ENCODE measurements at regions not wholly inside any gene's neighbourhood (a gene's known extent, or its start where the extent isn't known, plus 50 kb on each side); places are given as distances from the start of the nearest gene placed in this dataset.

GRCh38 chr3:14304101-14305045 lies 98.0 kb upstream of the SLC6A6 start:
- WGBS: 83% methylated on average over 9 of the region's 9 CpGs
- Histone ChIP-seq H3K9ac (ENCODE audit: low read depth, low read length) (no peak overlapping the region), H3K27me3 (ENCODE audit: insufficient read depth, low read length) (no peaks in the 10 kb centered on the region)

GRCh38 chr3:14305324-14305723 lies 97.1 kb upstream of the SLC6A6 start:
- Histone ChIP-seq H3K27me3 (ENCODE audit: insufficient read depth, low read length) (no peaks in the 10 kb centered on the region; the same call in 1 of the 2 replicates), H3K36me3 (ENCODE audit: insufficient read depth, low read length) (no peaks in the 10 kb centered on the region), H3K4me3 (ENCODE audit: low read length) (no peak overlapping the region), H3K4me1 (ENCODE audit: insufficient read depth, low read length) (peaks cover 9% of the 10 kb centered on the region; the same call in 1 of the 2 replicates), H3K9me3 (ENCODE audit: insufficient read depth, low read depth, low read length) (0 out of 2 replicates have a peak, but pooled peaks cover 3% of the 10 kb centered on the region), H3K27ac (ENCODE audit: low read depth, low read length) (no peak overlapping the region), H3K9ac (ENCODE audit: low read depth, low read length) (no peak overlapping the region)
- 95% methylated on average over 8 of the region's 8 CpGs for WGBS

More at GRCh38 chr3:14304101-14305045, 98.0 kb upstream of the SLC6A6 start:
- H3K4me1 ChIP-seq (ENCODE audit: insufficient read depth, low read length): peaks cover 9% of the 10 kb centered on the region; the same call in 1 of the 2 replicates
- no peak overlapping the region for H3K27ac ChIP-seq (ENCODE audit: low read depth, low read length)
- 0 out of 2 replicates have a peak, but pooled peaks cover 1% of the 10 kb centered on the region for H3K9me3 ChIP-seq (ENCODE audit: insufficient read depth, low read depth, low read length)
- no peaks in the 10 kb centered on the region for H3K36me3 ChIP-seq (ENCODE audit: insufficient read depth, low read length)
- H3K4me3 ChIP-seq (ENCODE audit: low read length): no peak overlapping the region

GRCh38 chr3:14306142-14306541 lies 96.3 kb upstream of the SLC6A6 start:
- 92% methylated on average over 10 of the region's 10 CpGs for WGBS
- no peak overlapping the region for H3K27ac ChIP-seq (ENCODE audit: low read depth, low read length)
- no peaks in the 10 kb centered on the region for H3K36me3 ChIP-seq (ENCODE audit: insufficient read depth, low read length)
- no peaks in the 10 kb centered on the region; the same call in 1 of the 2 replicates for H3K27me3 ChIP-seq (ENCODE audit: insufficient read depth, low read length)
- no peak overlapping the region for H3K4me3 ChIP-seq (ENCODE audit: low read length)
- H3K9ac ChIP-seq (ENCODE audit: low read depth, low read length): no peak overlapping the region
- 0 out of 2 replicates have a peak, but pooled peaks cover 3% of the 10 kb centered on the region for H3K9me3 ChIP-seq (ENCODE audit: insufficient read depth, low read depth, low read length)
- peaks cover 9% of the 10 kb centered on the region; the same call in 1 of the 2 replicates for H3K4me1 ChIP-seq (ENCODE audit: insufficient read depth, low read length)

- Histone ChIP-seq H3K36me3 (ENCODE audit: insufficient read depth, low read length) (no peaks in the 10 kb centered on the region), H3K4me3 (ENCODE audit: low read length) (no peak overlapping the region), H3K9ac (ENCODE audit: low read depth, low read length) (no peak overlapping the region), H3K27ac (ENCODE audit: low read depth, low read length) (no peak overlapping the region), H3K9me3 (ENCODE audit: insufficient read depth, low read depth, low read length) (0 out of 2 replicates have a peak, but pooled peaks cover 3% of the 10 kb centered on the region), H3K4me1 (ENCODE audit: insufficient read depth, low read length) (peaks cover 9% of the 10 kb centered on the region; the same call in 1 of the 2 replicates), H3K27me3 (ENCODE audit: insufficient read depth, low read length) (no peaks in the 10 kb centered on the region; the same call in 1 of the 2 replicates)
- 91% methylated on average over 18 of the region's 18 CpGs for WGBS
Observed at GRCh38 chr3:14307656-14308302, 94.6 kb upstream of the SLC6A6 start.

GRCh38 chr3:14311729-14312128 lies 90.7 kb upstream of the SLC6A6 start:
- H3K4me1 ChIP-seq (ENCODE audit: insufficient read depth, low read length): peaks cover under 1% of the 10 kb centered on the region; the same call in 1 of the 2 replicates
- no peaks in the 10 kb centered on the region for H3K36me3 ChIP-seq (ENCODE audit: insufficient read depth, low read length)
- H3K27ac ChIP-seq (ENCODE audit: low read depth, low read length): no peak overlapping the region
- H3K27me3 ChIP-seq (ENCODE audit: insufficient read depth, low read length): no peaks in the 10 kb centered on the region; the same call in 1 of the 2 replicates
- 0 out of 2 replicates have a peak, but pooled peaks cover 3% of the 10 kb centered on the region for H3K9me3 ChIP-seq (ENCODE audit: insufficient read depth, low read depth, low read length)
- H3K4me3 ChIP-seq (ENCODE audit: low read length): no peak overlapping the region
- no peak overlapping the region for H3K9ac ChIP-seq (ENCODE audit: low read depth, low read length)

GRCh38 chr3:14312375-14312774 lies 90.0 kb upstream of the SLC6A6 start:
- Histone ChIP-seq H3K4me3 (ENCODE audit: low read length) (no peak overlapping the region), H3K9ac (ENCODE audit: low read depth, low read length) (no peak overlapping the region), H3K27me3 (ENCODE audit: insufficient read depth, low read length) (no peaks in the 10 kb centered on the region; the same call in 1 of the 2 replicates), H3K9me3 (ENCODE audit: insufficient read depth, low read depth, low read length) (0 out of 2 replicates have a peak, but pooled peaks cover 3% of the 10 kb centered on the region), H3K27ac (ENCODE audit: low read depth, low read length) (no peak overlapping the region), H3K36me3 (ENCODE audit: insufficient read depth, low read length) (no peaks in the 10 kb centered on the region), H3K4me1 (ENCODE audit: insufficient read depth, low read length) (peaks cover 4% of the 10 kb centered on the region; the same call in 1 of the 2 replicates)
- WGBS: 92% methylated on average over 10 of the region's 10 CpGs

- WGBS: 76% methylated on average over 6 of the region's 6 CpGs
Observed at GRCh38 chr3:14317057-14317553, 85.3 kb upstream of the SLC6A6 start.

GRCh38 chr3:14318646-14319045 lies 83.8 kb upstream of the SLC6A6 start:
- 84% methylated on average over 3 of the region's 3 CpGs for WGBS
- no peak overlapping the region for H3K27ac ChIP-seq (ENCODE audit: low read depth, low read length)
- no peaks in the 10 kb centered on the region for H3K27me3 ChIP-seq (ENCODE audit: insufficient read depth, low read length)
- peaks cover 5% of the 10 kb centered on the region; the same call in 1 of the 2 replicates for H3K4me1 ChIP-seq (ENCODE audit: insufficient read depth, low read length)
- H3K4me3 ChIP-seq (ENCODE audit: low read length): no peak overlapping the region
- H3K36me3 ChIP-seq (ENCODE audit: insufficient read depth, low read length): no peaks in the 10 kb centered on the region
- no peak overlapping the region for H3K9ac ChIP-seq (ENCODE audit: low read depth, low read length)
- H3K9me3 ChIP-seq (ENCODE audit: insufficient read depth, low read depth, low read length): no peaks in the 10 kb centered on the region

More at GRCh38 chr3:14317057-14317553, 85.3 kb upstream of the SLC6A6 start:
- peak overlapping the region; percentile 65; the same call in 1 of the 2 replicates for H3K27ac ChIP-seq (ENCODE audit: low read depth, low read length)
- H3K27me3 ChIP-seq (ENCODE audit: insufficient read depth, low read length): no peaks in the 10 kb centered on the region
- no peaks in the 10 kb centered on the region for H3K9me3 ChIP-seq (ENCODE audit: insufficient read depth, low read depth, low read length)
- no peaks in the 10 kb centered on the region for H3K36me3 ChIP-seq (ENCODE audit: insufficient read depth, low read length)
- H3K9ac ChIP-seq (ENCODE audit: low read depth, low read length): no peak overlapping the region
- peaks cover 4% of the 10 kb centered on the region; the same call in 1 of the 2 replicates for H3K4me1 ChIP-seq (ENCODE audit: insufficient read depth, low read length)
- H3K4me3 ChIP-seq (ENCODE audit: low read length): no peak overlapping the region

GRCh38 chr3:14319654-14320182 lies 82.7 kb upstream of the SLC6A6 start:
- WGBS: 30% methylated on average over 3 of the region's 3 CpGs
- Histone ChIP-seq H3K4me3 (ENCODE audit: low read length) (peak overlapping the region; percentile 40), H3K36me3 (ENCODE audit: insufficient read depth, low read length) (no peaks in the 10 kb centered on the region), H3K4me1 (ENCODE audit: insufficient read depth, low read length) (peaks cover 11% of the 10 kb centered on the region), H3K9me3 (ENCODE audit: insufficient read depth, low read depth, low read length) (no peaks in the 10 kb centered on the region), H3K27ac (ENCODE audit: low read depth, low read length) (no peak overlapping the region), H3K27me3 (ENCODE audit: insufficient read depth, low read length) (no peaks in the 10 kb centered on the region), H3K9ac (ENCODE audit: low read depth, low read length) (no peak overlapping the region)

GRCh38 chr3:14320219-14320618 lies 82.2 kb upstream of the SLC6A6 start:
- H3K36me3 ChIP-seq (ENCODE audit: insufficient read depth, low read length): no peaks in the 10 kb centered on the region
- WGBS: 96% methylated on average over 3 of the region's 3 CpGs
- no peaks in the 10 kb centered on the region for H3K27me3 ChIP-seq (ENCODE audit: insufficient read depth, low read length)
- no peak overlapping the region for H3K9ac ChIP-seq (ENCODE audit: low read depth, low read length)
- H3K27ac ChIP-seq (ENCODE audit: low read depth, low read length): no peak overlapping the region
- peaks cover 16% of the 10 kb centered on the region for H3K4me1 ChIP-seq (ENCODE audit: insufficient read depth, low read length)
- H3K9me3 ChIP-seq (ENCODE audit: insufficient read depth, low read depth, low read length): no peaks in the 10 kb centered on the region
- peak overlapping the region; percentile 40; the same call in 1 of the 2 replicates for H3K4me3 ChIP-seq (ENCODE audit: low read length)

Data from HUES64 (cell line).